ENCODE measurements at regions not wholly inside any gene's neighbourhood (a gene's known extent, or its start where the extent isn't known, plus 50 kb on each side); places are given as distances from the start of the nearest gene placed in this dataset.

GRCh38 chr6:120992257-120992656, 342.0 kb downstream of the TBC1D32 start:
- Histone ChIP-seq H3K27me3 (replicated peaks in 1 of 4; ENCODE audit: control insufficient read depth in 3 of 4, extremely low read depth in 1 of 4, insufficient read depth in 3 of 4, low read length in 3 of 4) (no peaks in the 10 kb centered on the region), H3K36me3 (ENCODE audit: control insufficient read depth in 2 of 4, insufficient read depth in 4 of 4, low read length in 3 of 4) (no peaks in the 10 kb centered on the region), H2BK15ac (ENCODE audit: low read length) (no peak overlapping the region), H3K18ac (ENCODE audit: extremely low read depth, low read length) (no peak overlapping the region), H2BK20ac (ENCODE audit: low read length) (no peak overlapping the region), H3K79me1 (ENCODE audit: low read depth, low read length) (no peaks in the 10 kb centered on the region), H4K20me1 (replicated peaks in 1 of 2; ENCODE audit: control insufficient read depth in 1 of 2, insufficient read depth in 2 of 2, low read length in 2 of 2) (no peaks in the 10 kb centered on the region), H3K79me2 (ENCODE audit: control insufficient read depth in 1 of 2, insufficient read depth in 2 of 2, low read length in 2 of 2) (no peaks in the 10 kb centered on the region), H3K14ac (ENCODE audit: insufficient read length) (no peak overlapping the region), H3K23ac (ENCODE audit: insufficient read length) (no peak overlapping the region), H2AK5ac (ENCODE audit: low read depth, low read length) (no peak overlapping the region), H3K9ac (replicated peaks in 1 of 4; ENCODE audit: extremely low read depth in 1 of 4, low read depth in 3 of 4, low read length in 3 of 4) (no peak overlapping the region), H4K91ac (replicated peaks; ENCODE audit: insufficient read length, low read length) (no peak overlapping the region), H2BK120ac (replicated peaks; ENCODE audit: low read depth, low read length) (no peak overlapping the region), H3K4me2 (ENCODE audit: insufficient read depth in 1 of 2, low read depth in 2 of 2, low read length in 2 of 2) (no peak overlapping the region), H3K27ac (ENCODE audit: low read depth, low read length) (no peak overlapping the region), H2AFZ (ENCODE audit: low read length) (no peak overlapping the region), H3K9me3 (ENCODE audit: insufficient read depth in 2 of 2, low read depth in 1 of 2, low read length in 1 of 2) (no peaks in the 10 kb centered on the region), H2BK5ac (ENCODE audit: low read depth, low read length) (no peak overlapping the region), H3K23me2 (ENCODE audit: low read depth, low read length) (no peaks in the 10 kb centered on the region), H3K4me1 (replicated peaks in 1 of 4; ENCODE audit: control insufficient read depth in 3 of 4, insufficient read depth in 4 of 4, low read length in 3 of 4) (no peaks in the 10 kb centered on the region), H3K4me3 (ENCODE audit: extremely low read depth in 1 of 4, insufficient read depth in 2 of 4, low read depth in 3 of 4, low read length in 4 of 4) (no peak overlapping the region), H4K8ac (ENCODE audit: extremely low read depth, insufficient read depth, low read length) (no peak overlapping the region), H3K56ac (replicated peaks; ENCODE audit: insufficient read length, low read depth, low read length) (no peak overlapping the region), H2BK12ac (ENCODE audit: low read depth, low read length) (no peak overlapping the region), H4K5ac (ENCODE audit: insufficient read length, low read depth, low read length) (no peak overlapping the region), H3K4ac (replicated peaks; ENCODE audit: insufficient read length, low read depth, low read length) (no peak overlapping the region)
- DNase-seq (ENCODE audit: low read depth in 1 of 2, low spot score in 2 of 2) (no peak), FAIRE-seq (no peak)
- ChIA-PET POLR2A (ENCODE audit: partially characterized antibody) (no interaction called here), CTCF (ENCODE audit: partially characterized antibody) (no interaction called here)
- TF ChIP-seq ZNF274 (IDR thresholded peaks at IDR 0.05; ENCODE audit: borderline replicate concordance, extremely low read depth, low read length): no peak
- TF ChIP-seq SAP30 (IDR thresholded peaks at IDR 0.05; ENCODE audit: insufficient read depth, insufficient replicate concordance, low read length): no peak
- TF ChIP-seq BRCA1 (IDR thresholded peaks at IDR 0.05; ENCODE audit: low read depth, low read length): no peak
- no peak for TF ChIP-seq EP300 (IDR thresholded peaks at IDR 0.05; ENCODE audit: borderline replicate concordance in 1 of 2, low read depth in 2 of 2, low read length in 2 of 2)
- TF ChIP-seq TAF1 (IDR thresholded peaks at IDR 0.05; ENCODE audit: low read depth, low read length): no peak
- no peak for TF ChIP-seq EZH2 (IDR thresholded peaks at IDR 0.05; ENCODE audit: low read depth, low read length, severe bottlenecking)
- TF ChIP-seq BACH1 (IDR thresholded peaks at IDR 0.05; ENCODE audit: low read length): no peak
- TF ChIP-seq SIX5 (IDR thresholded peaks at IDR 0.05; ENCODE audit: low read depth, low read length): no peak
- no peak for TF ChIP-seq KDM4A (IDR thresholded peaks at IDR 0.05; ENCODE audit: low read depth, low read length, severe bottlenecking)
- no peak for TF ChIP-seq SP2 (IDR thresholded peaks at IDR 0.05; ENCODE audit: low read length)
- no peak for TF ChIP-seq SUZ12 (IDR thresholded peaks at IDR 0.05; ENCODE audit: low read length)
- TF ChIP-seq SP1 (IDR thresholded peaks at IDR 0.05; ENCODE audit: low read depth, low read length): no peak
- no peak for TF ChIP-seq ATF2 (IDR thresholded peaks at IDR 0.05; ENCODE audit: low read length)
- TF ChIP-seq KDM1A (IDR thresholded peaks at IDR 0.05; ENCODE audit: borderline replicate concordance, low read length): no peak
- TF ChIP-seq RAD21 (IDR thresholded peaks at IDR 0.05 in 1 of 2, conservative IDR thresholded peaks at IDR 0.05 in 1 of 2; ENCODE audit: low read depth in 2 of 2, low read length in 2 of 2): no peak
